ENCODE measurements at regions not wholly inside any gene's neighbourhood (a gene's known extent, or its start where the extent isn't known, plus 50 kb on each side); places are given as distances from the start of the nearest gene placed in this dataset.
"Not testable (repeated sequence)": the region's sequence is repeated elsewhere in the genome, so short reads cannot be mapped to it uniquely, and the experiment has no call there.

DNA sequence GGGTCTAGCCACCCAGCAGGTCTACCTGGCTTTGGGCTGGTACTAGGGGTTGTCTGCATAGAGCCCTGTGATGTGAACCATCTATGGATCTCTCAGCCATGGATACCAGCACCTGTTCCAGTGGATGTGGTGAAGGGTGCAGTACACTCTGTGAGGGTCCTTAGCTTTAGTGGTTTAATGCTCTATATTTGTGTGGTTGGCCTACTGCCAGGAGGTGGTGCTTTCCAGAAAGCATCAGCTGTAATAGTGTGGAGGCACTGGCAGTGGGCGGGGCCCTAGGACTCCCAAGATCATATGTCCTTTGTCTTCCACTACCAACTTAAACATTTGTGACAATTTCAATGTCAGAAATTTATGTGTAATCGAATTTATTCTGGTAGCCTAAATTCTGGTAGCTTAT lies 1065.1 kb downstream of the RPIA start:
- TF ChIP-seq, protein P1, sequence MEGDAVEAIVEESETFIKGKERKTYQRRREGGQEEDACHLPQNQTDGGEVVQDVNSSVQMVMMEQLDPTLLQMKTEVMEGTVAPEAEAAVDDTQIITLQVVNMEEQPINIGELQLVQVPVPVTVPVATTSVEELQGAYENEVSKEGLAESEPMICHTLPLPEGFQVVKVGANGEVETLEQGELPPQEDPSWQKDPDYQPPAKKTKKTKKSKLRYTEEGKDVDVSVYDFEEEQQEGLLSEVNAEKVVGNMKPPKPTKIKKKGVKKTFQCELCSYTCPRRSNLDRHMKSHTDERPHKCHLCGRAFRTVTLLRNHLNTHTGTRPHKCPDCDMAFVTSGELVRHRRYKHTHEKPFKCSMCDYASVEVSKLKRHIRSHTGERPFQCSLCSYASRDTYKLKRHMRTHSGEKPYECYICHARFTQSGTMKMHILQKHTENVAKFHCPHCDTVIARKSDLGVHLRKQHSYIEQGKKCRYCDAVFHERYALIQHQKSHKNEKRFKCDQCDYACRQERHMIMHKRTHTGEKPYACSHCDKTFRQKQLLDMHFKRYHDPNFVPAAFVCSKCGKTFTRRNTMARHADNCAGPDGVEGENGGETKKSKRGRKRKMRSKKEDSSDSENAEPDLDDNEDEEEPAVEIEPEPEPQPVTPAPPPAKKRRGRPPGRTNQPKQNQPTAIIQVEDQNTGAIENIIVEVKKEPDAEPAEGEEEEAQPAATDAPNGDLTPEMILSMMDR (optimal IDR thresholded peaks at IDR 0.05 in 1 of 3, IDR thresholded peaks at IDR 0.05 in 1 of 3, conservative IDR thresholded peaks at IDR 0.05 in 1 of 3; ENCODE audit: extremely low read depth in 1 of 3, insufficient read depth in 2 of 3, low read length in 3 of 3) = not testable (repeated sequence)
- not testable (repeated sequence) for TF ChIP-seq EZH2 (IDR thresholded peaks at IDR 0.05; ENCODE audit: low read length)

All from keratinocyte (primary cell).